ENCODE measurements at regions not wholly inside any gene's neighbourhood (a gene's known extent, or its start where the extent isn't known, plus 50 kb on each side); places are given as distances from the start of the nearest gene placed in this dataset.

GRCh38 chr13:50078895-50079654, 63.8 kb downstream of the KCNRG start:
- no CpG with 5 or more reads among the region's 10 CpGs for WGBS, 2 experiments (ENCODE audit: extremely low coverage in 2 of 2, insufficient read length in 1 of 2)
- H3K36me3 ChIP-seq (ENCODE audit: control insufficient read depth, insufficient read depth, low read length): no peaks in the 10 kb centered on the region
- no peak overlapping the region; the same call in 1 of the 2 replicates for H2BK120ac ChIP-seq (ENCODE audit: low read depth, low read length)
- no peak overlapping the region for H2AFZ ChIP-seq (replicated peaks; ENCODE audit: low read length, poor library complexity)
- H2BK20ac ChIP-seq (ENCODE audit: low read depth, low read length): no peak overlapping the region
- H3K14ac ChIP-seq (replicated peaks; ENCODE audit: low read depth, low read length): no peak overlapping the region; the same call in 1 of the 2 replicates
- no peak overlapping the region for H4K91ac ChIP-seq (ENCODE audit: insufficient read depth, low read depth, low read length)
- ChIA-PET POLR2A (ENCODE audit: unreplicated experiment) (interaction anchor here (0.5 kb wide), 1 partner anchor 757 kb away, joined by 4 read pairs; no protein-coding TSS in a partner anchor), CTCF (interaction anchor here (1.9 to 3.8 kb wide), 2 partner anchors 82 to 833 kb away, joined by 7 to 13 read pairs; partner anchors contain the start of gene TRIM13)
- ATAC-seq (ENCODE audit: low read depth): no peak
- H3K56ac ChIP-seq (ENCODE audit: extremely low read depth, insufficient read depth, low read length): no peak overlapping the region; the same call in 1 of the 2 replicates
- peak overlapping the region; percentile 34 for H3K4me3 ChIP-seq (ENCODE audit: insufficient read depth, low read depth, low read length)
- no peaks in the 10 kb centered on the region for H3K4me1 ChIP-seq (ENCODE audit: control insufficient read depth, insufficient read depth, low read length)
- H3K27me3 ChIP-seq (ENCODE audit: control insufficient read depth, insufficient read depth, low read length): no peaks in the 10 kb centered on the region
- H3K23ac ChIP-seq (ENCODE audit: low read depth, low read length): peak overlapping the region; percentile 26; the same call in 1 of the 2 replicates
- H4K8ac ChIP-seq (ENCODE audit: low read depth in 2 of 2, low read length in 2 of 2): no peak overlapping the region
- H2BK5ac ChIP-seq (ENCODE audit: low read depth, low read length, poor library complexity, severe bottlenecking): peak overlapping the region; percentile 63
- peaks cover 19% of the 10 kb centered on the region for H4K20me1 ChIP-seq (ENCODE audit: insufficient read depth, low read length)
- H3K79me1 ChIP-seq (ENCODE audit: low read depth in 1 of 2, low read length in 2 of 2): peaks cover 10 to 11% of the 10 kb centered on the region in 2 experiments
- no peak for DNase-seq
- no TSS peak for BruUV-seq (replicated peaks)
- no peak overlapping the region for H2AK9ac ChIP-seq (replicated peaks; ENCODE audit: low read depth, low read length, poor library complexity)
- H4K5ac ChIP-seq (ENCODE audit: low read depth, low read length): no peak overlapping the region
- no peaks in the 10 kb centered on the region for H3K9me3 ChIP-seq (ENCODE audit: control insufficient read depth, insufficient read depth, low read length)
- intact Hi-C loops (cut with micrococcal nuclease): no loop called here
- no peak overlapping the region for H2BK15ac ChIP-seq (ENCODE audit: low read depth, low read length)
- H3K27ac ChIP-seq (ENCODE audit: insufficient read depth, low read length): no peak overlapping the region; the same call in 1 of the 2 replicates
- no peaks in the 10 kb centered on the region; the same call in 1 of the 2 replicates for H3K9me1 ChIP-seq (ENCODE audit: insufficient read depth, low read length)
- H3K18ac ChIP-seq (ENCODE audit: low read depth, low read length): no peak overlapping the region
- no peak overlapping the region for H2AK5ac ChIP-seq (ENCODE audit: low read depth, low read length)
- in situ Hi-C loops (cut with MboI; ENCODE audit: low sequenced_read_pairs): loop anchor here (25.0 kb wide), 1 partner anchor 833 kb away; the partner anchor contains the start of gene RNASEH2B
- H3K4ac ChIP-seq (ENCODE audit: low read depth, low read length): no peak overlapping the region
- peak overlapping the region; percentile 34; the same call in 1 of the 2 replicates for H3K9ac ChIP-seq (ENCODE audit: low read depth, low read length)
- dilution Hi-C loops (cut with HindIII; ENCODE audit: low sequenced_read_pairs, unreplicated experiment): no loop called here
- peak overlapping the region; percentile 88 for H3K4me2 ChIP-seq (ENCODE audit: low read depth, low read length)
- TF ChIP-seq SMC3 (IDR thresholded peaks at IDR 0.05; ENCODE audit: low read depth, low read length): no peak
- TF ChIP-seq CEBPB (IDR thresholded peaks at IDR 0.05; ENCODE audit: low read depth, low read length): no peak
- TF ChIP-seq CTCF (conservative IDR thresholded peaks at IDR 0.05; ENCODE audit: low read depth, low read length): no peak
- no peak for TF ChIP-seq NFE2L2 (IDR thresholded peaks at IDR 0.05; ENCODE audit: low read depth, low read length)
- TF ChIP-seq CHD1 (IDR thresholded peaks at IDR 0.05; ENCODE audit: low read depth, low read length): no peak
- TF ChIP-seq ELK1 (IDR thresholded peaks at IDR 0.05; ENCODE audit: borderline replicate concordance, low read depth, low read length): no peak
- TF ChIP-seq POLR2A (IDR thresholded peaks at IDR 0.05; ENCODE audit: low read depth, low read length): no peak
- TF ChIP-seq MAZ (IDR thresholded peaks at IDR 0.05; ENCODE audit: borderline replicate concordance, low read depth, low read length): no peak
- TF ChIP-seq RCOR1 (IDR thresholded peaks at IDR 0.05; ENCODE audit: insufficient replicate concordance, low read length): no peak
- no peak for TF ChIP-seq RFX5 (IDR thresholded peaks at IDR 0.05; ENCODE audit: low read depth, low read length)
- TF ChIP-seq, protein P1, sequence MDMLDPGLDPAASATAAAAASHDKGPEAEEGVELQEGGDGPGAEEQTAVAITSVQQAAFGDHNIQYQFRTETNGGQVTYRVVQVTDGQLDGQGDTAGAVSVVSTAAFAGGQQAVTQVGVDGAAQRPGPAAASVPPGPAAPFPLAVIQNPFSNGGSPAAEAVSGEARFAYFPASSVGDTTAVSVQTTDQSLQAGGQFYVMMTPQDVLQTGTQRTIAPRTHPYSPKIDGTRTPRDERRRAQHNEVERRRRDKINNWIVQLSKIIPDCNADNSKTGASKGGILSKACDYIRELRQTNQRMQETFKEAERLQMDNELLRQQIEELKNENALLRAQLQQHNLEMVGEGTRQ (IDR thresholded peaks at IDR 0.05; ENCODE audit: low read depth, low read length): no peak
- TF ChIP-seq RAD21 (IDR thresholded peaks at IDR 0.05; ENCODE audit: low read length): no peak
- TF ChIP-seq FOS (IDR thresholded peaks at IDR 0.05; ENCODE audit: low read depth, low read length): no peak
- TF ChIP-seq BHLHE40 (IDR thresholded peaks at IDR 0.05; ENCODE audit: low read depth, low read length): no peak
